Ishikawa (cell line): ENCODE measurements at regions not wholly inside any gene's neighbourhood (a gene's known extent, or its start where the extent isn't known, plus 50 kb on each side); places are given as distances from the start of the nearest gene placed in this dataset.

Experiments used
- CEBPB ChIP-seq: IDR thresholded peaks from 2 replicates; pipeline ENCODE4 v1.6.1; 2012
- EGR1 ChIP-seq: IDR thresholded peaks from 2 replicates; pipeline ENCODE4 v1.6.1; 2012
- EP300 ChIP-seq: IDR thresholded peaks from 2 replicates; pipeline ENCODE4 v1.6.1; 2012; ENCODE audit warnings: borderline replicate concordance
- RAD21 ChIP-seq: IDR thresholded peaks from 2 replicates; pipeline ENCODE4 v1.6.1; 2012; ENCODE audit warnings: low read depth
- TAF1 ChIP-seq: IDR thresholded peaks from 2 replicates; pipeline ENCODE4 v1.6.1; 2012; ENCODE audit warnings: low read depth, mild to moderate bottlenecking
- TCF12 ChIP-seq: IDR thresholded peaks from 2 replicates; pipeline ENCODE4 v1.6.1; 2012; ENCODE audit warnings: low read depth
- TEAD4 ChIP-seq: IDR thresholded peaks from 2 replicates; pipeline ENCODE4 v1.6.1; 2012
- YY1 ChIP-seq: IDR thresholded peaks from 2 replicates; pipeline ENCODE4 v1.6.1; 2012; ENCODE audit warnings: low read depth
- TF ChIP-seq, protein P1 (sequence below): IDR thresholded peaks from 2 replicates; pipeline ENCODE4 v1.6.1; 2012; ENCODE audit warnings: low read depth, mild to moderate bottlenecking
- TF ChIP-seq, protein P2 (sequence below): IDR thresholded peaks from 2 replicates; pipeline ENCODE4 v1.6.1; 2012
- TF ChIP-seq, protein P3 (sequence below): IDR thresholded peaks from 2 replicates; pipeline ENCODE4 v1.6.1; 2012

DNA sequence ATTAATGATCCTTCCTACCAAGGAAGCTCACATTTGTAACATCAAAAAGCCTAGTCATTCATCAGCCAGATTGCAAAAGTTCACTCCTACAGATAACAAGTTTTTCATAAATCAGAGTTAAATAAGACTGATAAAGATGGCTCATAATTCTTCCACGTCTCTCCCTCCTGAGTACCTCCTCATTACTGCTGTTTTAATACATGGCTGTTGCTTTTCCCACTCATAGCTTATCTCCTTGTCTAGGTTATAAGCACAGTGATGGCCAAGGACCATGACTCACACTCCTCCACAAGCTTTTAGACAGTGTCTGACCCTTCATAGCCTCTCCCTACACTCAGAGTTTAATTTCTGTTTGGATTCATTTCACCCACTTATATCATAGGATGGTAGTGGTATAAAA is 100.9 kb upstream of the MON1B start:
- no peak for TF ChIP-seq YY1
- TF ChIP-seq, protein P1, sequence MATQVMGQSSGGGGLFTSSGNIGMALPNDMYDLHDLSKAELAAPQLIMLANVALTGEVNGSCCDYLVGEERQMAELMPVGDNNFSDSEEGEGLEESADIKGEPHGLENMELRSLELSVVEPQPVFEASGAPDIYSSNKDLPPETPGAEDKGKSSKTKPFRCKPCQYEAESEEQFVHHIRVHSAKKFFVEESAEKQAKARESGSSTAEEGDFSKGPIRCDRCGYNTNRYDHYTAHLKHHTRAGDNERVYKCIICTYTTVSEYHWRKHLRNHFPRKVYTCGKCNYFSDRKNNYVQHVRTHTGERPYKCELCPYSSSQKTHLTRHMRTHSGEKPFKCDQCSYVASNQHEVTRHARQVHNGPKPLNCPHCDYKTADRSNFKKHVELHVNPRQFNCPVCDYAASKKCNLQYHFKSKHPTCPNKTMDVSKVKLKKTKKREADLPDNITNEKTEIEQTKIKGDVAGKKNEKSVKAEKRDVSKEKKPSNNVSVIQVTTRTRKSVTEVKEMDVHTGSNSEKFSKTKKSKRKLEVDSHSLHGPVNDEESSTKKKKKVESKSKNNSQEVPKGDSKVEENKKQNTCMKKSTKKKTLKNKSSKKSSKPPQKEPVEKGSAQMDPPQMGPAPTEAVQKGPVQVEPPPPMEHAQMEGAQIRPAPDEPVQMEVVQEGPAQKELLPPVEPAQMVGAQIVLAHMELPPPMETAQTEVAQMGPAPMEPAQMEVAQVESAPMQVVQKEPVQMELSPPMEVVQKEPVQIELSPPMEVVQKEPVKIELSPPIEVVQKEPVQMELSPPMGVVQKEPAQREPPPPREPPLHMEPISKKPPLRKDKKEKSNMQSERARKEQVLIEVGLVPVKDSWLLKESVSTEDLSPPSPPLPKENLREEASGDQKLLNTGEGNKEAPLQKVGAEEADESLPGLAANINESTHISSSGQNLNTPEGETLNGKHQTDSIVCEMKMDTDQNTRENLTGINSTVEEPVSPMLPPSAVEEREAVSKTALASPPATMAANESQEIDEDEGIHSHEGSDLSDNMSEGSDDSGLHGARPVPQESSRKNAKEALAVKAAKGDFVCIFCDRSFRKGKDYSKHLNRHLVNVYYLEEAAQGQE: no peak
- TF ChIP-seq TCF12: no peak
- TF ChIP-seq EP300: no peak
- TF ChIP-seq, protein P2, sequence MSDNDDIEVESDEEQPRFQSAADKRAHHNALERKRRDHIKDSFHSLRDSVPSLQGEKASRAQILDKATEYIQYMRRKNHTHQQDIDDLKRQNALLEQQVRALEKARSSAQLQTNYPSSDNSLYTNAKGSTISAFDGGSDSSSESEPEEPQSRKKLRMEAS: no peak
- TF ChIP-seq CEBPB: no peak
- no peak for TF ChIP-seq EGR1
- TF ChIP-seq TAF1: no peak
- no peak for TF ChIP-seq TEAD4
- TF ChIP-seq, protein P3, sequence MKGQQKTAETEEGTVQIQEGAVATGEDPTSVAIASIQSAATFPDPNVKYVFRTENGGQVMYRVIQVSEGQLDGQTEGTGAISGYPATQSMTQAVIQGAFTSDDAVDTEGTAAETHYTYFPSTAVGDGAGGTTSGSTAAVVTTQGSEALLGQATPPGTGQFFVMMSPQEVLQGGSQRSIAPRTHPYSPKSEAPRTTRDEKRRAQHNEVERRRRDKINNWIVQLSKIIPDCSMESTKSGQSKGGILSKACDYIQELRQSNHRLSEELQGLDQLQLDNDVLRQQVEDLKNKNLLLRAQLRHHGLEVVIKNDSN: no peak
- TF ChIP-seq RAD21: no peak
